ENCODE measurements at regions not wholly inside any gene's neighbourhood (a gene's known extent, or its start where the extent isn't known, plus 50 kb on each side); places are given as distances from the start of the nearest gene placed in this dataset.

DNA sequence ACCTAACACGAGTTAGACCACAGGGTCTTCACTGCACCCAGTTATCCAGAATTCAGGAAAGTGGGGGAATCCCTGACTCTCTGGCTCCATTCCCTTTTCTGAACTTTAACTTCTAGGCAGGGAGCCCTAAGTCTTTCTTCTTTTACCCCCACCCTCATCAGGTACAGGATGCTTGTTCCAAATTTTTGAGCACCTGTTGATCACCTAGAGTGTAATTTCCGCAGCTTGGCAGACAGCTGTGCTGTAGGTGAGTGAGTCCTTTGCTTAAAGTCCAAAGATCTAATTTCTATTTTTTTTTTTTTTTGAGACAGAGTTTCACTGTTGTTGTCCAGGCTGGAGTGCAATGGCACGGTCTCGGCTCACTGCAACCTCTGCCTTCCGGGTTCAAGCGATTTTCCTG lies 89.5 kb upstream of the AKIRIN2 start:
- TF ChIP-seq, protein P1, sequence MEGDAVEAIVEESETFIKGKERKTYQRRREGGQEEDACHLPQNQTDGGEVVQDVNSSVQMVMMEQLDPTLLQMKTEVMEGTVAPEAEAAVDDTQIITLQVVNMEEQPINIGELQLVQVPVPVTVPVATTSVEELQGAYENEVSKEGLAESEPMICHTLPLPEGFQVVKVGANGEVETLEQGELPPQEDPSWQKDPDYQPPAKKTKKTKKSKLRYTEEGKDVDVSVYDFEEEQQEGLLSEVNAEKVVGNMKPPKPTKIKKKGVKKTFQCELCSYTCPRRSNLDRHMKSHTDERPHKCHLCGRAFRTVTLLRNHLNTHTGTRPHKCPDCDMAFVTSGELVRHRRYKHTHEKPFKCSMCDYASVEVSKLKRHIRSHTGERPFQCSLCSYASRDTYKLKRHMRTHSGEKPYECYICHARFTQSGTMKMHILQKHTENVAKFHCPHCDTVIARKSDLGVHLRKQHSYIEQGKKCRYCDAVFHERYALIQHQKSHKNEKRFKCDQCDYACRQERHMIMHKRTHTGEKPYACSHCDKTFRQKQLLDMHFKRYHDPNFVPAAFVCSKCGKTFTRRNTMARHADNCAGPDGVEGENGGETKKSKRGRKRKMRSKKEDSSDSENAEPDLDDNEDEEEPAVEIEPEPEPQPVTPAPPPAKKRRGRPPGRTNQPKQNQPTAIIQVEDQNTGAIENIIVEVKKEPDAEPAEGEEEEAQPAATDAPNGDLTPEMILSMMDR (IDR thresholded peaks at IDR 0.05; ENCODE audit: borderline replicate concordance, insufficient read depth, low read depth, low read length): no peak
- no peak overlapping the region for H3K4me3 ChIP-seq (ENCODE audit: low read depth, low read length)

- H3K4me3 ChIP-seq (ENCODE audit: low read depth, low read length): no peak overlapping the region
- TF ChIP-seq, protein P1 (IDR thresholded peaks at IDR 0.05; ENCODE audit: borderline replicate concordance, insufficient read depth, low read depth, low read length): no peak
Measured at GRCh38 chr6:87791029-87791428, 89.0 kb upstream of the AKIRIN2 start.

DNA sequence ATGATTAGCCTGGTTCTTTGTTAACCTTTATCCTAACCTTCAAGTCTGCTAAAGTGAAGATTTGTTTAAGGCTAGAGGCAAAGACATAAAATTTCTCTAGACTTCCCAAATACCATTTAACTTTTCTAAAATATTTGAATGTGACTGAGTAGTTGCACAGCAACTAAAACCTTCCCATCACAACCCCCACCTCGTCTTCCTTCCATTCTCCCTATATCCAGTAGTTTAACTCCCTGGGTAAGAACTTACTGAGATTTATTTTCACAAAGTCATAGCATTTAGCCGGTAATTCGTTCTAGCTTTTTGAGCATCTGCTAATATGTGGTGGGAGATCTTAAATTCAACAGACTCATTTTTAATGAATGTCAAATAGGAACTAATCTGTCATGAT lies 87.9 kb upstream of the AKIRIN2 start:
- no peak overlapping the region for H3K4me3 ChIP-seq (ENCODE audit: low read depth, low read length)
- TF ChIP-seq, protein P1 (IDR thresholded peaks at IDR 0.05; ENCODE audit: borderline replicate concordance, insufficient read depth, low read depth, low read length): no peak

DNA sequence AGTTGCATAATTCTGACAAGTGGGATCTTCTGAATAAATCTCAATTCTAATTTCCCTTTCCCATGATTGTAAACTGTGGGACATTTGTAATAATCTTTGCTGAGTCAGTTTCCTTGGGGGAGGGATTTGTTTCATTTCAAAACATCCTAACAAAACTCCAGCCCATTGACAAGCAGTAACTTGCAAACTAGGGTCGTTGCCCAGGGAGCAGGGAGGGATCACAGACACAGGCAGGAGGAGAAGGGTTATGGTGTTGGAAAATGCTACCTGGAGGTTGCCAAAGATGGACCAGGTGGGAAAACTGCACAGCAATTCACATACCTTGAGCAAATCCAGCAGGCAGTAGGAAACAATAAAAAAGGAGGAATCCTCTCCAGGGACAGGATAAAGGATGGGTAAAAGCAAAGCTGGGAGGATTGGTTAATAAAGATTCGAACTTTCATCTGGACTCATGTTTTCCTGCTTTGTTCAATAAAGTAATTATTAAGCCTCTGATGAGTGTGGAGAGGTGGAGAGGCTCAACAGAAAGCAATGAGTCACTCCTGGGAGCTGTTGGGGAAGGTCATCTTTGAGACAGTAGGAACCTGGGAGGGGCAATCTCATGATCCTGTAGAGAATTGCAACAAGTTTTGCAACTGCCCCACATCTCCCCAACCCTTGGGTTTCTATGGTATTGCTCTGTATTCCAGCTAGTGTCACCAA lies 87.3 kb upstream of the AKIRIN2 start:
- TF ChIP-seq, protein P1 (IDR thresholded peaks at IDR 0.05; ENCODE audit: borderline replicate concordance, insufficient read depth, low read depth, low read length): no peak

DNA sequence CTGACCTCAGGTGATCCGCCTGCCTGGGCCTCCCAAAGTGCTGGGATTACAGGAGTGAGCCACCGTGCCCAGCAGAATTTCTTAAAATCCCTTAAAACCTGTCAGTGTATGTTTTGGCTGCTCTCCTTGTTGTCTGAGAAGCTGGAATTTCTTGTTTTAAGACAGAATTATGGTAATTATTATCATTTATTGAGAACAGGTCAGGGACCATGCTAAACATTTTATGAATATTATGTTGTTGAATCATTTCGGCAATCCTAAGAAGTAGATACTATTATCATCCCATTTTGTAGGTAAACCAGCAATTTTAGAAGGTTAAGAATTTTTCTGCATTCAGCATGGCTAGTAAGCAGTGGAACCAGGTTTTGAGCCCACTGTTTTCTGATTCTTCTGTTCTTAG lies 86.1 kb upstream of the AKIRIN2 start:
- TF ChIP-seq, protein P1 (IDR thresholded peaks at IDR 0.05; ENCODE audit: borderline replicate concordance, insufficient read depth, low read depth, low read length): no peak
- no peak overlapping the region for H3K4me3 ChIP-seq (ENCODE audit: low read depth, low read length)

More for the DNA sequence above, 87.3 kb upstream of the AKIRIN2 start:
- no peak overlapping the region for H3K4me3 ChIP-seq (ENCODE audit: low read depth, low read length)

DNA sequence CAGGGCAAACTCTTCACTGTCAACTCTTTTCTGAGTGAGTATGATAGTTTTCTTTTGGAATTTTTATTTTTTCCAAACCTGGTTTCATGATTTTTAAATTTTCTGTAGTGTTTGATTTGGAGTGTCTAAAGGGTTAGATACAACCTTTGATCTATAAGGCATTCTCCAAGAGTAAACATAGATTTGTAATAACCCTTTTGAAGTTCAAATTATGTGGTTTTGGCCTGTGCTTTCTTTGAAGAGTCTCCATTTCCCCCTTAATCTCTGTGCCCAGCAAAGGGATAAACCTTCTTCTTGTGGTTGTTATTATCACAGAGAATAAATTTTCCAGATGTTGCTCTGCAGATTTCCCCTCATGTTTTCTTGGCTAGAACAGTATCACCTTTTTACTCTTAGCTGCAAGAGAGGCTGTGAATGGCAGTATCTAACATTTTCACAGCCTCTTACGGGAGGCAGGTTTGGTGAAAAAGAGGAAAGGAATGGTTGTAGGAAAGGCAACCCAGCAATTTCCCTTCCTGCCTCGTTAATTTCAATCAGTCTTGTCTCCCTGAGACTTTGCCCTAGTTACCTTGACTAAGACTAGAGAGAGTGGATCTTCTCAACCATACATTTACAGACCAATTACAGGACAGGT lies 83.3 kb upstream of the AKIRIN2 start:
- H3K4me3 ChIP-seq (ENCODE audit: low read depth, low read length): no peak overlapping the region
- TF ChIP-seq, protein P1 (IDR thresholded peaks at IDR 0.05; ENCODE audit: borderline replicate concordance, insufficient read depth, low read depth, low read length): no peak

- TF ChIP-seq, protein P1 (IDR thresholded peaks at IDR 0.05; ENCODE audit: borderline replicate concordance, insufficient read depth, low read depth, low read length): no peak
- no peak overlapping the region for H3K4me3 ChIP-seq (ENCODE audit: low read depth, low read length)
Measured at GRCh38 chr6:87784690-87785089, 82.7 kb upstream of the AKIRIN2 start.
